Skeletal muscle cell (primary cell): ENCODE measurements at regions not wholly inside any gene's neighbourhood (a gene's known extent, or its start where the extent isn't known, plus 50 kb on each side); places are given as distances from the start of the nearest gene placed in this dataset.

ENCODE experiments used
- DNase-seq: peaks from one replicate; pipeline ENCODE4 v3.0.0-alpha.2; 2010; ENCODE audit warnings: low read depth
- H3K4me3 ChIP-seq: 2 replicates; pipeline ENCODE4 v1.5.1; 2011; ENCODE audit warnings: low read depth, mild to moderate bottlenecking, control low read depth, low read length, moderate library complexity

- no peak overlapping the region for H3K4me3 ChIP-seq
- peak; percentile 82 for DNase-seq
These were observed 977.3 kb upstream of the CDH2 start for GRCh38 chr18:29154196-29154757.

- H3K4me3 ChIP-seq = no peak overlapping the region
- DNase-seq = no peak
These were observed 976.2 kb upstream of the CDH2 start for GRCh38 chr18:29153091-29153490.

GRCh38 chr18:29147944-29148343 is 971.0 kb upstream of the CDH2 start:
- H3K4me3 ChIP-seq = no peak overlapping the region
- peak; percentile 53 for DNase-seq

- H3K4me3 ChIP-seq = no peak overlapping the region
- no peak for DNase-seq
These were observed 969.1 kb upstream of the CDH2 start for GRCh38 chr18:29146068-29146467.

- no peak overlapping the region for H3K4me3 ChIP-seq
- no peak for DNase-seq
These were observed 963.7 kb upstream of the CDH2 start for GRCh38 chr18:29140590-29140989.

- no peak overlapping the region for H3K4me3 ChIP-seq
- DNase-seq = no peak
These were observed 961.0 kb upstream of the CDH2 start for GRCh38 chr18:29137773-29138495.

GRCh38 chr18:29123706-29124530 is 947.0 kb upstream of the CDH2 start:
- no peak overlapping the region for H3K4me3 ChIP-seq
- no peak for DNase-seq

- no peak overlapping the region for H3K4me3 ChIP-seq
These were observed 927.7 kb upstream of the CDH2 start for GRCh38 chr18:29104671-29105070.

GRCh38 chr18:29104227-29104626 is 927.3 kb upstream of the CDH2 start:
- DNase-seq = no peak
- H3K4me3 ChIP-seq = no peak overlapping the region

More at GRCh38 chr18:29104671-29105070, 927.7 kb upstream of the CDH2 start:
- no peak for DNase-seq

- no peak overlapping the region for H3K4me3 ChIP-seq
- no peak for DNase-seq
These were observed 919.3 kb upstream of the CDH2 start for GRCh38 chr18:29096079-29096770.

- H3K4me3 ChIP-seq = no peak overlapping the region
- DNase-seq = no peak
These were observed 910.8 kb upstream of the CDH2 start for GRCh38 chr18:29087616-29088246.

- DNase-seq = no peak
- no peak overlapping the region for H3K4me3 ChIP-seq
These were observed 907.2 kb upstream of the CDH2 start for GRCh38 chr18:29084120-29084519.

- H3K4me3 ChIP-seq = no peak overlapping the region
- DNase-seq = no peak
These were observed 906.6 kb upstream of the CDH2 start for GRCh38 chr18:29083545-29083944.

GRCh38 chr18:29080946-29081345 is 904.0 kb upstream of the CDH2 start:
- DNase-seq = no peak

GRCh38 chr18:29078273-29078672 is 901.3 kb upstream of the CDH2 start:
- H3K4me3 ChIP-seq = no peak overlapping the region
- no peak for DNase-seq

More at GRCh38 chr18:29080946-29081345, 904.0 kb upstream of the CDH2 start:
- H3K4me3 ChIP-seq = no peak overlapping the region

GRCh38 chr18:29077344-29077743 is 900.4 kb upstream of the CDH2 start:
- no peak overlapping the region for H3K4me3 ChIP-seq

GRCh38 chr18:29076645-29077044 is 899.7 kb upstream of the CDH2 start:
- H3K4me3 ChIP-seq = no peak overlapping the region
- DNase-seq = no peak

More at GRCh38 chr18:29077344-29077743, 900.4 kb upstream of the CDH2 start:
- DNase-seq = no peak

- no peak overlapping the region for H3K4me3 ChIP-seq
- DNase-seq = no peak
These were observed 897.2 kb upstream of the CDH2 start for GRCh38 chr18:29074147-29074546.

GRCh38 chr18:29071869-29072268 is 894.9 kb upstream of the CDH2 start:
- no peak for DNase-seq

More at GRCh38 chr18:29071869-29072268, 894.9 kb upstream of the CDH2 start:
- H3K4me3 ChIP-seq = no peak overlapping the region
